DND-41 (cell line): ENCODE measurements at regions not wholly inside any gene's neighbourhood (a gene's known extent, or its start where the extent isn't known, plus 50 kb on each side); places are given as distances from the start of the nearest gene placed in this dataset.

Experiments used
- EZH2 ChIP-seq: IDR thresholded peaks from 3 replicates; pipeline ENCODE4 v1.6.1; 2012; ENCODE audit warnings: borderline replicate concordance, low read depth, mild to moderate bottlenecking, moderate library complexity, low read length, inconsistent platforms; ENCODE audit not compliant: severe bottlenecking
- TF ChIP-seq, protein P1 (sequence below): IDR thresholded peaks from 2 replicates; pipeline ENCODE4 v1.5.1; 2012; ENCODE audit warnings: borderline replicate concordance, low read length, moderate library complexity, mild to moderate bottlenecking; ENCODE audit not compliant: poor library complexity, severe bottlenecking; ENCODE audit errors: extremely low read depth

DNA sequence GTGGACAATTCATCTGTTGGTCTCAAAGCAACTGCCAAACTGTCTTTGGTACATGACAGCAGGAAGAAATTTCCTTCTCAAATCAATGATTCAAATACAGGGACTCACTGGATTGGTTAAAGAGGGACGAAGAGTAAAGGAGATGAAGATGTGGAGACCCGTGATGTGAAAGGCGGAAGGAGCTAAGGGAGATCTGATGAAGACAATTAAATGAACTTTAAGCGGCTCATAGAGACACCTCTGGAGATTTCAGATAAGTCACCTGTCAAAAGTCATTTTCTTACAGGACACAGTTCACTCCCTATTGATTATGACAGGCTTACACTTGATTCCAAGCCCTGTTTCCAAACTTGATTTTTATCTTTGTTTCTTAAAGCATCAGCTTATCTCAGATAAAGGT lies 466.3 kb downstream of the DOK5 start:
- TF ChIP-seq, protein P1, sequence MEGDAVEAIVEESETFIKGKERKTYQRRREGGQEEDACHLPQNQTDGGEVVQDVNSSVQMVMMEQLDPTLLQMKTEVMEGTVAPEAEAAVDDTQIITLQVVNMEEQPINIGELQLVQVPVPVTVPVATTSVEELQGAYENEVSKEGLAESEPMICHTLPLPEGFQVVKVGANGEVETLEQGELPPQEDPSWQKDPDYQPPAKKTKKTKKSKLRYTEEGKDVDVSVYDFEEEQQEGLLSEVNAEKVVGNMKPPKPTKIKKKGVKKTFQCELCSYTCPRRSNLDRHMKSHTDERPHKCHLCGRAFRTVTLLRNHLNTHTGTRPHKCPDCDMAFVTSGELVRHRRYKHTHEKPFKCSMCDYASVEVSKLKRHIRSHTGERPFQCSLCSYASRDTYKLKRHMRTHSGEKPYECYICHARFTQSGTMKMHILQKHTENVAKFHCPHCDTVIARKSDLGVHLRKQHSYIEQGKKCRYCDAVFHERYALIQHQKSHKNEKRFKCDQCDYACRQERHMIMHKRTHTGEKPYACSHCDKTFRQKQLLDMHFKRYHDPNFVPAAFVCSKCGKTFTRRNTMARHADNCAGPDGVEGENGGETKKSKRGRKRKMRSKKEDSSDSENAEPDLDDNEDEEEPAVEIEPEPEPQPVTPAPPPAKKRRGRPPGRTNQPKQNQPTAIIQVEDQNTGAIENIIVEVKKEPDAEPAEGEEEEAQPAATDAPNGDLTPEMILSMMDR, result no peak
- no peak for TF ChIP-seq EZH2
